HG03039 (cell line): ENCODE measurements at regions not wholly inside any gene's neighbourhood (a gene's known extent, or its start where the extent isn't known, plus 50 kb on each side); places are given as distances from the start of the nearest gene placed in this dataset.

ENCODE experiments used
- ATAC-seq: cut with Tn5 transposase; IDR thresholded peaks from one replicate; pipeline ENCODE4 v1.9.1; 2021; ENCODE audit warnings: mild to moderate bottlenecking, moderate library complexity; ENCODE audit not compliant: unreplicated experiment

GRCh38 chr2:14905571-14905970 is 273.1 kb downstream of the LRATD1 start:
- ATAC-seq: no peak

- no peak for ATAC-seq
Measured at GRCh38 chr2:14907014-14907612, 274.6 kb downstream of the LRATD1 start.

GRCh38 chr2:14909795-14910194 is 277.3 kb downstream of the LRATD1 start:
- no peak for ATAC-seq

GRCh38 chr2:14910654-14911053 is 278.1 kb downstream of the LRATD1 start:
- no peak for ATAC-seq

GRCh38 chr2:14915983-14916382 is 283.5 kb downstream of the LRATD1 start:
- ATAC-seq: no peak

GRCh38 chr2:14923820-14924580 is 291.5 kb downstream of the LRATD1 start:
- no peak for ATAC-seq

GRCh38 chr2:14925471-14925870 is 293.0 kb downstream of the LRATD1 start:
- ATAC-seq: no peak

- no peak for ATAC-seq
Measured at GRCh38 chr2:14927021-14927564, 294.6 kb downstream of the LRATD1 start.

GRCh38 chr2:14928056-14928455 is 295.5 kb downstream of the LRATD1 start:
- no peak for ATAC-seq

- ATAC-seq: no peak
Measured at GRCh38 chr2:14930441-14930840, 297.9 kb downstream of the LRATD1 start.

GRCh38 chr2:14932285-14932684 is 299.8 kb downstream of the LRATD1 start:
- ATAC-seq: no peak

- ATAC-seq: no peak
Measured at GRCh38 chr2:14933753-14934152, 301.2 kb downstream of the LRATD1 start.

- ATAC-seq: no peak
Measured at GRCh38 chr2:14936426-14936825, 303.9 kb downstream of the LRATD1 start.

GRCh38 chr2:14937336-14937735 is 304.8 kb downstream of the LRATD1 start:
- no peak for ATAC-seq

GRCh38 chr2:14941151-14941631 is 308.7 kb downstream of the LRATD1 start:
- ATAC-seq: no peak

GRCh38 chr2:14942987-14943386 is 310.5 kb downstream of the LRATD1 start:
- ATAC-seq: no peak

- no peak for ATAC-seq
Measured at GRCh38 chr2:14944562-14945346, 312.2 kb downstream of the LRATD1 start.

GRCh38 chr2:14951569-14952285 is 319.2 kb downstream of the LRATD1 start:
- no peak for ATAC-seq

- ATAC-seq: no peak
Measured at GRCh38 chr2:14952400-14952963, 320.0 kb downstream of the LRATD1 start.

- ATAC-seq: no peak
Measured at GRCh38 chr2:14960686-14961324, 328.3 kb downstream of the LRATD1 start.
